Endothelial cell of umbilical vein (primary cell): ENCODE measurements at regions not wholly inside any gene's neighbourhood (a gene's known extent, or its start where the extent isn't known, plus 50 kb on each side); places are given as distances from the start of the nearest gene placed in this dataset.

Experiments used
- BruUV-seq: library from RNA; stranded (reverse); fragments of 400-500 nt; replicated peaks from 2 replicates; lab custom pipeline; 2021; lab: Mats Ljungman, UMichigan
- CTCF ChIA-PET: fragments of 300-600, 350-600 bp; sonication (Branson Sonifier 250); formaldehyde crosslinking; loops from one replicate; lab custom pipeline; 2021; ENCODE audit warnings: antibody characterized with exemption, inconsistent platforms; lab: Charles Lee
- POLR2A ChIA-PET: fragments of 300-600, 350-600 bp; sonication (Branson Sonifier 250); formaldehyde crosslinking; loops from one replicate; lab custom pipeline; 2021; ENCODE audit warnings: antibody characterized with exemption, inconsistent platforms; lab: Charles Lee
- DNase-seq: peaks from one replicate; pipeline ENCODE4 v3.0.0-alpha.2; 2011; ENCODE audit warnings: low read depth, low spot score
- FAIRE-seq: peaks from 2 replicates; lab custom pipeline; 2011; peaks lifted over from hg19 to GRCh38; lab: Jason Lieb, UNC
- H2AFZ ChIP-seq: 2 replicates; pipeline ENCODE4 v1.6.0; 2012; ENCODE audit warnings: low read depth, low read length, control low read depth, inconsistent platforms
- H3K27ac ChIP-seq: 2 replicates; pipeline ENCODE4 v1.5.1; 2011; ENCODE audit warnings: low read depth, mild to moderate bottlenecking, control low read depth, low read length, moderate library complexity; ENCODE audit not compliant: insufficient read depth
- H3K27me3 ChIP-seq, 2 experiments: 2 replicates each; pipeline versions ENCODE4 v1.6.0 to v1.6.1; 2011; ENCODE audit warnings: low read length in 2 of 2, mixed read lengths in 1 of 2; ENCODE audit not compliant: control insufficient read depth in 2 of 2, insufficient read depth in 2 of 2
- H3K36me3 ChIP-seq, 2 experiments: 2 replicates in 1 of 2; 3 replicates in 1 of 2; pipeline ENCODE4 v1.5.1; 2011; ENCODE audit warnings: low read length in 2 of 2, mild to moderate bottlenecking in 1 of 2, moderate library complexity in 1 of 2; ENCODE audit not compliant: control insufficient read depth in 2 of 2, insufficient read depth in 2 of 2; ENCODE audit errors: extremely low read depth in 1 of 2
- H3K4me1 ChIP-seq: 3 replicates; pipeline ENCODE4 v1.5.1; 2011; ENCODE audit warnings: mild to moderate bottlenecking, low read length; ENCODE audit not compliant: control insufficient read depth, insufficient read depth; ENCODE audit errors: extremely low read depth
- H3K4me2 ChIP-seq: 2 replicates; pipeline ENCODE4 v1.6.1; 2011; ENCODE audit warnings: low read length, control low read depth, mixed read lengths; ENCODE audit not compliant: insufficient read depth
- H3K4me3 ChIP-seq, 3 experiments: fragments of 200-600 bp in 1 of 3; sonication (generic), shearing (Covaris generic) in 1 of 3; replicated peaks in 1 of 3; 2 replicates each; pipeline ENCODE4 v1.5.1; 2011 to 2016; ENCODE audit warnings: control low read depth in 3 of 3, low read length in 3 of 3, mild to moderate bottlenecking in 2 of 3, inconsistent platforms in 1 of 3, low read depth in 1 of 3, moderate library complexity in 1 of 3; ENCODE audit not compliant: insufficient read depth in 1 of 3
- H3K79me2 ChIP-seq: 2 replicates; pipeline ENCODE4 v1.6.0; 2012; ENCODE audit warnings: low read length, inconsistent platforms; ENCODE audit not compliant: control insufficient read depth, insufficient read depth
- H3K9ac ChIP-seq: replicated peaks from 2 replicates; pipeline ENCODE3; 2011; ENCODE audit warnings: low read length, control low read depth; ENCODE audit not compliant: insufficient read depth; ENCODE audit errors: extremely low read depth
- H3K9me1 ChIP-seq: replicated peaks from 3 replicates; pipeline ENCODE4 v1.6.0; 2011; ENCODE audit warnings: mild to moderate bottlenecking, low read length; ENCODE audit not compliant: control insufficient read depth, insufficient read depth; ENCODE audit errors: extremely low read depth
- H3K9me3 ChIP-seq: replicated peaks from 2 replicates; pipeline ENCODE4 v1.5.1; 2012; ENCODE audit warnings: low read length, inconsistent platforms; ENCODE audit not compliant: control insufficient read depth, insufficient read depth
- H4K20me1 ChIP-seq: replicated peaks from 2 replicates; pipeline ENCODE3; 2011; ENCODE audit warnings: mild to moderate bottlenecking, low read length; ENCODE audit not compliant: control insufficient read depth, insufficient read depth; ENCODE audit errors: extremely low read depth
- EZH2 ChIP-seq: IDR thresholded peaks from 2 replicates; pipeline ENCODE4 v1.6.1; 2012; ENCODE audit warnings: borderline replicate concordance, low read depth, mild to moderate bottlenecking, moderate library complexity, low read length, inconsistent platforms; ENCODE audit not compliant: severe bottlenecking
- FOS ChIP-seq: IDR thresholded peaks from 2 replicates; pipeline ENCODE4 v1.6.1; 2011; ENCODE audit warnings: mild to moderate bottlenecking, low read length, moderate library complexity, borderline replicate concordance; ENCODE audit not compliant: insufficient read depth
- GATA2 ChIP-seq: IDR thresholded peaks from 2 replicates; pipeline ENCODE4 v1.7.0; 2011; ENCODE audit warnings: low read depth, mild to moderate bottlenecking, moderate library complexity, mixed read lengths, low read length; ENCODE audit not compliant: insufficient read length, insufficient read depth
- JUN ChIP-seq: IDR thresholded peaks from 2 replicates; pipeline ENCODE4 v1.6.1; 2011; ENCODE audit warnings: borderline replicate concordance, low read depth; ENCODE audit not compliant: insufficient read length, insufficient read depth
- MYC ChIP-seq: IDR thresholded peaks from one replicate; pipeline ENCODE4 v1.6.1; 2011; ENCODE audit warnings: mild to moderate bottlenecking, low read depth, low read length
- POLR2A ChIP-seq: IDR thresholded peaks from 2 replicates; pipeline ENCODE4 v1.6.1; 2012; ENCODE audit warnings: low read depth, mild to moderate bottlenecking, control low read depth, low read length
- POLR2AphosphoS5 ChIP-seq: IDR thresholded peaks from 2 replicates; pipeline ENCODE4 v1.6.1; 2012; ENCODE audit warnings: low read depth, mild to moderate bottlenecking, control low read depth, low read length, moderate library complexity; ENCODE audit not compliant: insufficient read depth
- dilution Hi-C: fragments of 300-500 bp; cut with MboI; formaldehyde crosslinking; loops from one replicate; pipeline ENCODE4 v1.15.0; 2019; ENCODE audit warnings: low sequenced_read_pairs; ENCODE audit not compliant: extremely low pct_ligation_motif_present
- intact Hi-C: fragments of 100-400 bp; cut with micrococcal nuclease; formaldehyde crosslinking; loops from one replicate; pipeline ENCODE4 v1.10.0; 2022
- TF ChIP-seq, protein P1 (sequence below): IDR thresholded peaks from 2 replicates; pipeline ENCODE4 v1.6.1; 2011; ENCODE audit not compliant: insufficient read depth, insufficient read length
- TF ChIP-seq, protein P2 (sequence below), 2 donors: IDR thresholded peaks; 1 replicate in 1 of 2; 2 replicates in 1 of 2; pipeline ENCODE4 v1.5.1; 2011; ENCODE audit warnings: low read length in 2 of 2, mild to moderate bottlenecking in 2 of 2, moderate library complexity in 2 of 2, control low read depth in 1 of 2, inconsistent platforms in 1 of 2, low read depth in 1 of 2; ENCODE audit not compliant: insufficient read depth in 1 of 2; ENCODE audit errors: extremely low read depth in 1 of 2

DNA sequence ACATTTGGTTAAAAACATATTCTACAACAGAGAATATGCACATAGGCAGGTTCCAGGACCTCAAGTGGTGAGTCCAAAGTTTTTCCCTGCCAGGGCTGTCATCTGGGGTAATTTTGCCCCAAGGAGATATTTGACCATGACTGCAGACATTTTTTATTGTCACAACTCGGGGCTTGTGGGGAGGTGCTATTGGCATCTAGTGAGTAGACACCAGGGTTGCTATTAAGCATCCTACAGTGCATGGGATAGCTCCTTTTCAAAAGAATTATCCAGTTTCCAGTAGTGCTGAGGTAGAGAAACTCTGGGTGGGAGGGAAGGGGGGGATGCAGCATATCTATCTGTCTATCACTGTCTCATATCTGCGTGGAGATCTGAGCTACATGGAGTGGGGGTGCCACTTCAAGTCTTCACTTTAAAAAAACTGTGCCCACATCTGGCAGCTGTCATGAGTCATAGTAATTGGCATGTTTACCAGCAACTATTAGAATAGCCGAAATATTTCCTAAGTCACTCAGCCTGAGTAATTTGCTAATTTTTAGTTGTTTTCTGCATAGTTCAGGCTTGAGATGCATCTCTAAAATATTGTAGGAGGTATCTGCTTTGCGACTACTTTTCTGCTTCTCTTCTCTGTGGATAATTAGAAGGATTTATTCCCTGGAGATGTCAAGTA lies 254.0 kb upstream of the RBMS1 start:
- DNase-seq (peak; percentile 39), FAIRE-seq (no peak)
- Histone ChIP-seq H3K27me3 (no peaks in the 10 kb centered on the region), H3K4me1 (peaks cover 22% of the 10 kb centered on the region), H3K79me2 (no peaks in the 10 kb centered on the region), H3K4me3 (no peak overlapping the region), H3K27ac (no peak overlapping the region), H2AFZ (no peak overlapping the region), H3K9me1 (no peaks in the 10 kb centered on the region), H4K20me1 (no peaks in the 10 kb centered on the region), H3K9me3 (no peaks in the 10 kb centered on the region), H3K36me3 (no peaks in the 10 kb centered on the region), H3K9ac (no peak overlapping the region), H3K4me2 (peak overlapping the region; percentile 49)
- POLR2A ChIA-PET = interaction anchor here (0.7 kb wide), 1 partner anchor 37 kb away, joined by 3 read pairs; no protein-coding TSS in a partner anchor
- intact Hi-C loops (no loop called here), dilution Hi-C loops (no loop called here)
- CTCF ChIA-PET = interaction anchor here (0.6 to 1.3 kb wide), 2 partner anchors 10 to 319 kb away, joined by 3 read pairs; no protein-coding TSS in a partner anchor
- peak; percentile 54 for TF ChIP-seq GATA2
- no peak for TF ChIP-seq EZH2
- no peak for TF ChIP-seq MYC
- no peak for TF ChIP-seq POLR2AphosphoS5
- TF ChIP-seq POLR2A = no peak
- TF ChIP-seq, protein P1, sequence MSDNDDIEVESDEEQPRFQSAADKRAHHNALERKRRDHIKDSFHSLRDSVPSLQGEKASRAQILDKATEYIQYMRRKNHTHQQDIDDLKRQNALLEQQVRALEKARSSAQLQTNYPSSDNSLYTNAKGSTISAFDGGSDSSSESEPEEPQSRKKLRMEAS = no peak
- TF ChIP-seq JUN = peak; percentile 69
- peak; percentile 28 for TF ChIP-seq FOS
- TF ChIP-seq, protein P2, sequence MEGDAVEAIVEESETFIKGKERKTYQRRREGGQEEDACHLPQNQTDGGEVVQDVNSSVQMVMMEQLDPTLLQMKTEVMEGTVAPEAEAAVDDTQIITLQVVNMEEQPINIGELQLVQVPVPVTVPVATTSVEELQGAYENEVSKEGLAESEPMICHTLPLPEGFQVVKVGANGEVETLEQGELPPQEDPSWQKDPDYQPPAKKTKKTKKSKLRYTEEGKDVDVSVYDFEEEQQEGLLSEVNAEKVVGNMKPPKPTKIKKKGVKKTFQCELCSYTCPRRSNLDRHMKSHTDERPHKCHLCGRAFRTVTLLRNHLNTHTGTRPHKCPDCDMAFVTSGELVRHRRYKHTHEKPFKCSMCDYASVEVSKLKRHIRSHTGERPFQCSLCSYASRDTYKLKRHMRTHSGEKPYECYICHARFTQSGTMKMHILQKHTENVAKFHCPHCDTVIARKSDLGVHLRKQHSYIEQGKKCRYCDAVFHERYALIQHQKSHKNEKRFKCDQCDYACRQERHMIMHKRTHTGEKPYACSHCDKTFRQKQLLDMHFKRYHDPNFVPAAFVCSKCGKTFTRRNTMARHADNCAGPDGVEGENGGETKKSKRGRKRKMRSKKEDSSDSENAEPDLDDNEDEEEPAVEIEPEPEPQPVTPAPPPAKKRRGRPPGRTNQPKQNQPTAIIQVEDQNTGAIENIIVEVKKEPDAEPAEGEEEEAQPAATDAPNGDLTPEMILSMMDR (IDR thresholded peaks at IDR 0.05; ENCODE audit: extremely low read depth in 1 of 2, insufficient read depth in 1 of 2, low read depth in 1 of 2, low read length in 2 of 2) = no peak
- no TSS peak for BruUV-seq
